ENCODE measurements at regions not wholly inside any gene's neighbourhood (a gene's known extent, or its start where the extent isn't known, plus 50 kb on each side); places are given as distances from the start of the nearest gene placed in this dataset.

GRCh38 chr2:221129657-221130056 is 442.4 kb downstream of the EPHA4 start:
- Histone ChIP-seq H3K27ac (ENCODE audit: extremely low read depth, low read depth, low read length) (no peak overlapping the region), H3K79me2 (ENCODE audit: control insufficient read depth, insufficient read depth, low read length) (no peaks in the 10 kb centered on the region), H3K36me3 (ENCODE audit: control insufficient read depth, insufficient read depth, low read length) (no peaks in the 10 kb centered on the region), H3K4me2 (ENCODE audit: insufficient read depth, low read length) (no peak overlapping the region), H3K4me1 (replicated peaks in 1 of 2; ENCODE audit: control insufficient read depth in 2 of 2, insufficient read depth in 2 of 2, low read length in 2 of 2) (no peaks in the 10 kb centered on the region), H3K4me3 (no peak overlapping the region), H2AFZ (ENCODE audit: low read depth, low read length) (no peak overlapping the region), H3K9me3 (replicated peaks; ENCODE audit: control insufficient read depth, insufficient read depth, low read depth, low read length) (no peaks in the 10 kb centered on the region), H3K9me1 (ENCODE audit: control insufficient read depth, insufficient read depth, low read length) (no peaks in the 10 kb centered on the region), H4K20me1 (replicated peaks; ENCODE audit: control insufficient read depth, insufficient read depth, low read length) (no peaks in the 10 kb centered on the region), H3K9ac (ENCODE audit: insufficient read depth in 1 of 2, low read depth in 2 of 2, low read length in 2 of 2) (no peak overlapping the region), H3K27me3 (ENCODE audit: control insufficient read depth in 2 of 2, insufficient read depth in 2 of 2, low read length in 2 of 2) (no peaks in the 10 kb centered on the region)
- ChIA-PET CTCF (ENCODE audit: low intra/inter-chr PET ratio) (no interaction called here), POLR2A (no interaction called here)
- intact Hi-C loops (cut with micrococcal nuclease): no loop called here
- DNase-seq (ENCODE audit: extremely low read depth in 1 of 4, low spot score in 3 of 4) (no peak), ATAC-seq (no peak), FAIRE-seq (no peak)
- 0% methylated on average over 1 of the region's 1 CpG for WGBS (ENCODE audit: insufficient coverage, low coverage, missing lambda C conversion rate)
- TF ChIP-seq ZNF696 (CRISPR knock-in tag; conservative IDR thresholded peaks at IDR 0.05) (no peak), HMG20A (CRISPR knock-in tag; conservative IDR thresholded peaks at IDR 0.05) (no peak), GTF2F1 (IDR thresholded peaks at IDR 0.05; ENCODE audit: low read depth, low read length) (no peak)
- in situ Hi-C loops (cut with MboI): no loop called here
- BruUV-seq (replicated peaks): no TSS peak

GRCh38 chr2:221130431-221130830 is 441.7 kb downstream of the EPHA4 start:
- BruUV-seq (replicated peaks): no TSS peak
- no peaks in the 10 kb centered on the region for H3K4me1 ChIP-seq (replicated peaks in 1 of 2; ENCODE audit: control insufficient read depth in 2 of 2, insufficient read depth in 2 of 2, low read length in 2 of 2)
- no peak overlapping the region for H3K4me3 ChIP-seq
- no peaks in the 10 kb centered on the region for H3K36me3 ChIP-seq (ENCODE audit: control insufficient read depth, insufficient read depth, low read length)
- ChIA-PET POLR2A (no interaction called here), CTCF (ENCODE audit: low intra/inter-chr PET ratio) (no interaction called here)
- H3K79me2 ChIP-seq (ENCODE audit: control insufficient read depth, insufficient read depth, low read length): no peaks in the 10 kb centered on the region
- FAIRE-seq (no peak), ATAC-seq (no peak), DNase-seq (ENCODE audit: extremely low read depth in 1 of 4, low spot score in 3 of 4) (no peak)
- no peaks in the 10 kb centered on the region for H3K9me3 ChIP-seq (replicated peaks; ENCODE audit: control insufficient read depth, insufficient read depth, low read depth, low read length)
- 0% methylated on average over 1 of the region's 1 CpG for WGBS (ENCODE audit: insufficient coverage, low coverage, missing lambda C conversion rate)
- H3K9me1 ChIP-seq (ENCODE audit: control insufficient read depth, insufficient read depth, low read length): no peaks in the 10 kb centered on the region
- H2AFZ ChIP-seq (ENCODE audit: low read depth, low read length): no peak overlapping the region
- intact Hi-C loops (cut with micrococcal nuclease) (no loop called here), in situ Hi-C loops (cut with MboI) (no loop called here)
- H3K27me3 ChIP-seq (ENCODE audit: control insufficient read depth in 2 of 2, insufficient read depth in 2 of 2, low read length in 2 of 2): no peaks in the 10 kb centered on the region
- no peak overlapping the region for H3K9ac ChIP-seq (ENCODE audit: insufficient read depth in 1 of 2, low read depth in 2 of 2, low read length in 2 of 2)
- no peak overlapping the region for H3K27ac ChIP-seq (ENCODE audit: extremely low read depth, low read depth, low read length)
- H3K4me2 ChIP-seq (ENCODE audit: insufficient read depth, low read length): no peak overlapping the region
- TF ChIP-seq ZNF143 (CRISPR knock-in tag; IDR thresholded peaks at IDR 0.05) (no peak), MYC (IDR thresholded peaks at IDR 0.05; ENCODE audit: low read depth, low read length) (no peak), MYC (CRISPR knock-in tag; IDR thresholded peaks at IDR 0.05; ENCODE audit: borderline replicate concordance, low read depth) (no peak), CUX1 (CRISPR knock-in tag; IDR thresholded peaks at IDR 0.05) (no peak), PRMT5 (CRISPR knock-in tag; IDR thresholded peaks at IDR 0.05) (no peak)
- no peaks in the 10 kb centered on the region for H4K20me1 ChIP-seq (replicated peaks; ENCODE audit: control insufficient read depth, insufficient read depth, low read length)

Data from K562 (cell line).